A549 (cell line): ENCODE measurements at regions not wholly inside any gene's neighbourhood (a gene's known extent, or its start where the extent isn't known, plus 50 kb on each side); places are given as distances from the start of the nearest gene placed in this dataset.

Experiments
- ATAC-seq, 2 experiments: fragments of 200-7000 bp in 1 of 2; fragments of >200 bp in 1 of 2; cut with Nextera tagmentation in 1 of 2; cut with Tn5 transposase in 1 of 2; 3 replicates each; pipeline versions ENCODE4 v1.8.0 to v1.9.1; 2018 to 2020; ENCODE audit warnings: mild to moderate bottlenecking in 1 of 2, moderate library complexity in 1 of 2
- CTCF ChIA-PET: fragments of 300-600 bp; sonication (Branson Sonifier 250); formaldehyde crosslinking; extraction: SDS; loops from one replicate; lab custom pipeline; 2021; ENCODE audit warnings: antibody characterized with exemption, inconsistent platforms; lab: Yijun Ruan, JAX
- POLR2A ChIA-PET: fragments of 350-600 bp; formaldehyde crosslinking; extraction: SDS; loops from one replicate; lab custom pipeline; 2021; ENCODE audit warnings: antibody characterized with exemption, inconsistent platforms; lab: Yijun Ruan, JAX
- DNase-seq, 2 experiments: peaks; one replicate each; pipeline versions ENCODE4 v3.0.0 to v3.0.0-alpha.2; 2011 to 2016; ENCODE audit warnings: low read depth in 1 of 2, low spot score in 1 of 2
- FAIRE-seq: peaks from 2 replicates; lab custom pipeline; 2011; peaks lifted over from hg19 to GRCh38; lab: Jason Lieb, UNC
- H3K27ac ChIP-seq, 2 experiments: fragments of >200 bp; sonication (Bioruptor Twin); formaldehyde crosslinking; 3 replicates each; pipeline ENCODE4 v1.5.1; 2016 to 2017
- H3K4me1 ChIP-seq: fragments of >200 bp; sonication (Bioruptor Twin); formaldehyde crosslinking; 3 replicates; pipeline ENCODE4 v1.6.1; 2016
- H3K4me2 ChIP-seq: fragments of >200 bp; sonication (Bioruptor Twin); formaldehyde crosslinking; 3 replicates; pipeline ENCODE4 v1.6.1; 2016
- H3K4me3 ChIP-seq: fragments of >200 bp; sonication (Bioruptor Twin); formaldehyde crosslinking; 3 replicates; pipeline ENCODE4 v1.5.1; 2016
- H3K9me3 ChIP-seq: fragments of >200 bp; sonication (Bioruptor Twin); formaldehyde crosslinking; 3 replicates; pipeline ENCODE4 v1.6.1; 2016
- CBX2 ChIP-seq: fragments of 200-600 bp; sonication (generic); IDR thresholded peaks from 2 replicates; pipeline ENCODE4 v1.6.1; 2016; ENCODE audit warnings: low read depth, mild to moderate bottlenecking, borderline replicate concordance
- CHD2 ChIP-seq: fragments of 150-350 bp; IDR thresholded peaks from 2 replicates; pipeline ENCODE4 v1.6.1; 2014; ENCODE audit warnings: low read length; ENCODE audit not compliant: partially characterized antibody
- CHD4 ChIP-seq: fragments of 200-600 bp; sonication (generic); IDR thresholded peaks from 2 replicates; pipeline ENCODE4 v1.6.1; 2016; ENCODE audit warnings: antibody characterized with exemption, mild to moderate bottlenecking, borderline replicate concordance
- EHF ChIP-seq: fragments of 250-450 bp; sonication (Bioruptor Pico); IDR thresholded peaks from 2 replicates; pipeline ENCODE4 v1.5.0; 2020; ENCODE audit warnings: mild to moderate bottlenecking
- EP300 ChIP-seq, 2 experiments: fragments of >200 bp; sonication (Bioruptor Twin); formaldehyde crosslinking; IDR thresholded peaks; 2 replicates in 1 of 2; 3 replicates in 1 of 2; pipeline ENCODE4 v1.6.1; 2016 to 2017
- FOSB ChIP-seq: fragments of 250-450 bp; sonication (Bioruptor Pico); IDR thresholded peaks from 2 replicates; pipeline ENCODE4 v1.5.0; 2020; ENCODE audit warnings: mild to moderate bottlenecking, moderate library complexity
- GATA3 ChIP-seq: IDR thresholded peaks from 2 replicates; pipeline ENCODE4 v1.6.1; 2012; ENCODE audit warnings: borderline replicate concordance
- HEYL ChIP-seq: fragments of 250-450 bp; sonication (Bioruptor Pico); IDR thresholded peaks from 2 replicates; pipeline ENCODE4 v1.8.0; 2021; ENCODE audit warnings: mild to moderate bottlenecking, moderate library complexity
- HOXA7 ChIP-seq: fragments of 250-450 bp; sonication (Bioruptor Pico); IDR thresholded peaks from 2 replicates; pipeline ENCODE4 v1.5.0; 2020; ENCODE audit warnings: mild to moderate bottlenecking, moderate library complexity
- HOXB13 ChIP-seq: fragments of 250-450 bp; sonication (Bioruptor Pico); IDR thresholded peaks from 2 replicates; pipeline ENCODE4 v1.5.0; 2020; ENCODE audit warnings: low read depth, mild to moderate bottlenecking, moderate library complexity
- HOXB5 ChIP-seq: fragments of 250-450 bp; sonication (Bioruptor Pico); IDR thresholded peaks from 2 replicates; pipeline ENCODE4 v1.5.0; 2020; ENCODE audit warnings: mild to moderate bottlenecking, moderate library complexity
- JUNB ChIP-seq: fragments of >200 bp; sonication (Bioruptor Twin); formaldehyde crosslinking; IDR thresholded peaks from 2 replicates; pipeline ENCODE4 v1.6.1; 2016
- MAFK ChIP-seq: fragments of 450-650 bp; IDR thresholded peaks from 2 replicates; pipeline ENCODE4 v1.6.1; 2014; ENCODE audit not compliant: partially characterized antibody
- NFE2L2 ChIP-seq: fragments of 150-350 bp; conservative IDR thresholded peaks from 2 replicates; pipeline ENCODE4 v1.6.1; 2014; ENCODE audit warnings: low read length
- NPAS2 ChIP-seq: fragments of 250-450 bp; sonication (Bioruptor Pico); IDR thresholded peaks from 2 replicates; pipeline ENCODE4 v1.8.0; 2022; ENCODE audit warnings: mild to moderate bottlenecking, moderate library complexity, borderline replicate concordance
- POLR2A ChIP-seq: IDR thresholded peaks from 2 replicates; pipeline ENCODE4 v1.6.1; 2012; ENCODE audit warnings: mild to moderate bottlenecking, low read length
- RAD21 ChIP-seq, 2 experiments: fragments of >200 bp in 1 of 2; sonication (Bioruptor Twin) in 1 of 2; formaldehyde crosslinking in 1 of 2; IDR thresholded peaks in 1 of 2; conservative IDR thresholded peaks in 1 of 2; 2 replicates in 1 of 2; 3 replicates in 1 of 2; pipeline ENCODE4 v1.6.1; 2012 to 2018; ENCODE audit warnings: inconsistent platforms in 1 of 2
- RCOR1 ChIP-seq: fragments of 150-350 bp; IDR thresholded peaks from 2 replicates; pipeline ENCODE4 v1.6.1; 2014; ENCODE audit warnings: antibody characterized with exemption, low read length, low read depth
- TFCP2L1 ChIP-seq: fragments of 250-450 bp; sonication (Bioruptor Pico); IDR thresholded peaks from 2 replicates; pipeline ENCODE4 v1.5.0; 2021; ENCODE audit warnings: mild to moderate bottlenecking
- ZC3H11A ChIP-seq: fragments of 450-650 bp; IDR thresholded peaks from 2 replicates; pipeline ENCODE4 v1.6.1; 2014; ENCODE audit warnings: antibody characterized with exemption, mild to moderate bottlenecking
- ZFP36 ChIP-seq: fragments of 450-650 bp; IDR thresholded peaks from 2 replicates; pipeline ENCODE4 v1.6.1; 2014; ENCODE audit warnings: borderline replicate concordance; ENCODE audit not compliant: partially characterized antibody
- ZNF302 ChIP-seq: fragments of 250-450 bp; sonication (Bioruptor Pico); IDR thresholded peaks from 2 replicates; pipeline ENCODE4 v1.9.0; 2021; ENCODE audit warnings: inconsistent platforms, mild to moderate bottlenecking, moderate library complexity
- ZSCAN20 ChIP-seq: fragments of 250-450 bp; sonication (Bioruptor Pico); IDR thresholded peaks from 2 replicates; pipeline ENCODE4 v1.8.0; 2022; ENCODE audit warnings: mild to moderate bottlenecking, moderate library complexity
- WGBS: methylation state at CpG from one replicate; pipeline ENCODE4 v1.1.6; 2017; ENCODE audit errors: missing lambda C conversion rate; 5-methylcytosine and 5-hydroxymethylcytosine counted together
- TF ChIP-seq, protein P1 (sequence below): fragments of 450-650 bp; IDR thresholded peaks from 2 replicates; pipeline ENCODE4 v1.6.1; 2014; ENCODE audit warnings: antibody characterized with exemption
- TF ChIP-seq, protein P2 (sequence below): IDR thresholded peaks from 2 replicates; pipeline ENCODE4 v1.6.1; 2012
- TF ChIP-seq, protein P3 (sequence below): fragments of >200 bp; sonication (Bioruptor Twin); formaldehyde crosslinking; IDR thresholded peaks from 3 replicates; pipeline ENCODE4 v1.5.1; 2016
- TF ChIP-seq, protein P4 (sequence below): fragments of 250-450 bp; sonication (Bioruptor Pico); IDR thresholded peaks from 2 replicates; pipeline ENCODE4 v1.5.0; 2020; ENCODE audit warnings: low read depth, mild to moderate bottlenecking, moderate library complexity

DNA sequence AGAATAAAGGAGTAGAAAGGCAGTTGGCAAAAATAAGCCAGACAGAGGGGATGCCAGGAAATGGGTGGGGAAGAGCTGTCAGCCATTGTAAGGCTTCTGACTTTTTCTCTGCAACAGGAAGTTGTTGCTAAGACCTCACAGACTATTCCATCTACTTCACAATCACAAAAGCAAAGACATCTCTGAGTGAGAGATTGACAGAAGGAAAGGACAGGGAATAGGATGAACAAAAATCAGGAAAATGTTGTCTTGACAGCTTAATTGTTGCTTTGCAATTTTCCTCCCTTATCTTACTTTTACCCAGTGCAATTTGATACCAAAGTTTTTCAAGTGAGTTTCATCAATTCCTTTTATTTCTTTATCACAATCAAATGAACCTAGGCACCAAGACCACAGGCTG lies 291.2 kb downstream of the CBLN4 start:
- Histone ChIP-seq H3K27ac (no peak overlapping the region), H3K4me2 (no peak overlapping the region), H3K9me3 (no peaks in the 10 kb centered on the region)
- FAIRE-seq, result no peak
- TF ChIP-seq, protein P1, sequence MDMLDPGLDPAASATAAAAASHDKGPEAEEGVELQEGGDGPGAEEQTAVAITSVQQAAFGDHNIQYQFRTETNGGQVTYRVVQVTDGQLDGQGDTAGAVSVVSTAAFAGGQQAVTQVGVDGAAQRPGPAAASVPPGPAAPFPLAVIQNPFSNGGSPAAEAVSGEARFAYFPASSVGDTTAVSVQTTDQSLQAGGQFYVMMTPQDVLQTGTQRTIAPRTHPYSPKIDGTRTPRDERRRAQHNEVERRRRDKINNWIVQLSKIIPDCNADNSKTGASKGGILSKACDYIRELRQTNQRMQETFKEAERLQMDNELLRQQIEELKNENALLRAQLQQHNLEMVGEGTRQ, result no peak
- TF ChIP-seq GATA3, result no peak
- TF ChIP-seq NFE2L2, result no peak
- no peak for TF ChIP-seq HOXB13
- TF ChIP-seq ZC3H11A, result no peak
- no peak for TF ChIP-seq NPAS2 (CRISPR knock-in tag)
- TF ChIP-seq EHF (CRISPR knock-in tag), result no peak
- TF ChIP-seq EP300 (IDR thresholded peaks at IDR 0.05), result no peak
- TF ChIP-seq TFCP2L1 (CRISPR knock-in tag), result no peak
- no peak for TF ChIP-seq HEYL (CRISPR knock-in tag)
- no peak for TF ChIP-seq ZFP36
- TF ChIP-seq RAD21 (conservative IDR thresholded peaks at IDR 0.05 in 1 of 2, IDR thresholded peaks at IDR 0.05 in 1 of 2), result no peak
- TF ChIP-seq RCOR1, result no peak
- no peak for TF ChIP-seq CHD2
- TF ChIP-seq, protein P2, sequence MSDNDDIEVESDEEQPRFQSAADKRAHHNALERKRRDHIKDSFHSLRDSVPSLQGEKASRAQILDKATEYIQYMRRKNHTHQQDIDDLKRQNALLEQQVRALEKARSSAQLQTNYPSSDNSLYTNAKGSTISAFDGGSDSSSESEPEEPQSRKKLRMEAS, result no peak
- TF ChIP-seq JUNB, result no peak
- TF ChIP-seq, all 56 proteins: peak for 0
- DNase-seq, result no peak
- ATAC-seq, result no peak
- Histone ChIP-seq H3K4me3 (no peak overlapping the region), H3K4me1 (no peaks in the 10 kb centered on the region)
- POLR2A ChIA-PET, result no interaction called here
- CTCF ChIA-PET, result interaction anchor here (1.3 kb wide), 1 partner anchor 13 kb away, joined by 3 read pairs; no protein-coding TSS in a partner anchor

DNA sequence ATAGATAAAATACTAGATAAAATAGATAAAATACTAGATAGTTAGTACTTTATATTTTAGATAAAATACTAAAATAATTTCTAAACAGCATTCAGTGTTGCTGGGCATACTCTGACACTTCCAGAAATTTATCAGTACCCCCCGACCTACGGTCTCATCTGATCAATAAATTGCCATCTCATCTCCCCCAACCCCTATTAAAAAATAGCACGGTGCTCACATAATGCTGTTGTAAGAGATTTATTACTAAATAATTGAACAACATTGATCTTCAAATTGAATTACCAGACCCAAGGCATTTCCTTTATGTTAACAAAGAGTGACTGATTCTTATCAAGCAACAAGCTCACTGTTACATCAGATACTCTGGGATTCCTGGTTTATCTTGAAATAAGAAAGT lies 300.9 kb downstream of the CBLN4 start:
- TF ChIP-seq, protein P3, sequence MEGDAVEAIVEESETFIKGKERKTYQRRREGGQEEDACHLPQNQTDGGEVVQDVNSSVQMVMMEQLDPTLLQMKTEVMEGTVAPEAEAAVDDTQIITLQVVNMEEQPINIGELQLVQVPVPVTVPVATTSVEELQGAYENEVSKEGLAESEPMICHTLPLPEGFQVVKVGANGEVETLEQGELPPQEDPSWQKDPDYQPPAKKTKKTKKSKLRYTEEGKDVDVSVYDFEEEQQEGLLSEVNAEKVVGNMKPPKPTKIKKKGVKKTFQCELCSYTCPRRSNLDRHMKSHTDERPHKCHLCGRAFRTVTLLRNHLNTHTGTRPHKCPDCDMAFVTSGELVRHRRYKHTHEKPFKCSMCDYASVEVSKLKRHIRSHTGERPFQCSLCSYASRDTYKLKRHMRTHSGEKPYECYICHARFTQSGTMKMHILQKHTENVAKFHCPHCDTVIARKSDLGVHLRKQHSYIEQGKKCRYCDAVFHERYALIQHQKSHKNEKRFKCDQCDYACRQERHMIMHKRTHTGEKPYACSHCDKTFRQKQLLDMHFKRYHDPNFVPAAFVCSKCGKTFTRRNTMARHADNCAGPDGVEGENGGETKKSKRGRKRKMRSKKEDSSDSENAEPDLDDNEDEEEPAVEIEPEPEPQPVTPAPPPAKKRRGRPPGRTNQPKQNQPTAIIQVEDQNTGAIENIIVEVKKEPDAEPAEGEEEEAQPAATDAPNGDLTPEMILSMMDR, result no peak
- TF ChIP-seq MAFK (no peak), ZNF302 (CRISPR knock-in tag) (no peak), CHD4 (no peak), HOXB5 (no peak)
- TF ChIP-seq, protein P4, sequence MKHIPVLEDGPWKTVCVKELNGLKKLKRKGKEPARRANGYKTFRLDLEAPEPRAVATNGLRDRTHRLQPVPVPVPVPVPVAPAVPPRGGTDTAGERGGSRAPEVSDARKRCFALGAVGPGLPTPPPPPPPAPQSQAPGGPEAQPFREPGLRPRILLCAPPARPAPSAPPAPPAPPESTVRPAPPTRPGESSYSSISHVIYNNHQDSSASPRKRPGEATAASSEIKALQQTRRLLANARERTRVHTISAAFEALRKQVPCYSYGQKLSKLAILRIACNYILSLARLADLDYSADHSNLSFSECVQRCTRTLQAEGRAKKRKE, result no peak
- TF ChIP-seq, all 56 proteins: peak for 0
- POLR2A ChIA-PET, result no interaction called here
- no peaks in the 10 kb centered on the region for H3K4me1 ChIP-seq

DNA sequence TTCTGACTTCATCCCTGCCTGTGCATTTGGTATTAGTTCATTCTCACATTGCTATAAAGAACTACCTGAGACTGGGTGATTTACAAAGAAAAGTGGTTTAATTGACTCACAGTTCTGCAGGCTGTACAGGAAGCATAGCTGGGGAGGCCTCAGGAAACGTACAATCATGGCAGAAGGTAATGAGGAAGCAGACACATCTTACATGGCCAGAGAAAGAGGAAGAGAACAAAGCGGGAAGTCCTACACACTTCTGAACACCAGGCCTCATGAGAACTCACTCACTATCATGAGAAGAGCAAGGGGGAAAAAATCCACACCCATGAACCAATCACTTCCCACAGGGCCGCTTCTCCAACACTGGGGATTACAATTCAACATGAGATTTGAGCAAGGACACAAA lies 303.9 kb downstream of the CBLN4 start:
- FAIRE-seq, result no peak
- no peak for TF ChIP-seq POLR2A
- TF ChIP-seq FOSB, result no peak
- no peak for TF ChIP-seq ZSCAN20
- no peak for TF ChIP-seq HEYL (CRISPR knock-in tag)
- TF ChIP-seq NPAS2 (CRISPR knock-in tag), result no peak
- no peak for TF ChIP-seq CBX2
- TF ChIP-seq RCOR1, result no peak
- TF ChIP-seq HOXA7, result no peak
- TF ChIP-seq, all 56 proteins: peak for 0
- Histone ChIP-seq H3K9me3 (no peaks in the 10 kb centered on the region), H3K4me2 (no peak overlapping the region), H3K27ac (no peak overlapping the region), H3K4me1 (no peaks in the 10 kb centered on the region), H3K4me3 (no peak overlapping the region)
- no peak for ATAC-seq
- POLR2A ChIA-PET, result no interaction called here
- CTCF ChIA-PET, result no interaction called here
- DNase-seq, result no peak
- WGBS, result 2% methylated on average over 3 of the region's 3 CpGs

More for the DNA sequence above, 300.9 kb downstream of the CBLN4 start:
- Histone ChIP-seq H3K4me3 (no peak overlapping the region), H3K4me2 (no peak overlapping the region), H3K9me3 (no peaks in the 10 kb centered on the region), H3K27ac (no peak overlapping the region)
- CTCF ChIA-PET, result no interaction called here
- DNase-seq, result no peak
- FAIRE-seq, result no peak
- 2% methylated on average over 3 of the region's 3 CpGs for WGBS
- ATAC-seq, result no peak
